HEK293 (cell line): ENCODE measurements at regions not wholly inside any gene's neighbourhood (a gene's known extent, or its start where the extent isn't known, plus 50 kb on each side); places are given as distances from the start of the nearest gene placed in this dataset.

ENCODE experiments used
- ZNF530 ChIP-seq: fragments of 450-650 bp; formaldehyde crosslinking; IDR thresholded peaks from 2 replicates; pipeline ENCODE4 v1.5.1; 2016; ENCODE audit warnings: low read depth, missing biosample characterization, missing genetic modification characterization
- TF ChIP-seq, protein P1 (sequence below): fragments of 450-650 bp; formaldehyde crosslinking; IDR thresholded peaks from 2 replicates; pipeline ENCODE4 v1.5.1; 2016; ENCODE audit warnings: missing biosample characterization, missing genetic modification characterization

GRCh38 chr16:77137045-77137444 is 53.9 kb upstream of the MON1B start (continued):
- TF ChIP-seq, protein P1, sequence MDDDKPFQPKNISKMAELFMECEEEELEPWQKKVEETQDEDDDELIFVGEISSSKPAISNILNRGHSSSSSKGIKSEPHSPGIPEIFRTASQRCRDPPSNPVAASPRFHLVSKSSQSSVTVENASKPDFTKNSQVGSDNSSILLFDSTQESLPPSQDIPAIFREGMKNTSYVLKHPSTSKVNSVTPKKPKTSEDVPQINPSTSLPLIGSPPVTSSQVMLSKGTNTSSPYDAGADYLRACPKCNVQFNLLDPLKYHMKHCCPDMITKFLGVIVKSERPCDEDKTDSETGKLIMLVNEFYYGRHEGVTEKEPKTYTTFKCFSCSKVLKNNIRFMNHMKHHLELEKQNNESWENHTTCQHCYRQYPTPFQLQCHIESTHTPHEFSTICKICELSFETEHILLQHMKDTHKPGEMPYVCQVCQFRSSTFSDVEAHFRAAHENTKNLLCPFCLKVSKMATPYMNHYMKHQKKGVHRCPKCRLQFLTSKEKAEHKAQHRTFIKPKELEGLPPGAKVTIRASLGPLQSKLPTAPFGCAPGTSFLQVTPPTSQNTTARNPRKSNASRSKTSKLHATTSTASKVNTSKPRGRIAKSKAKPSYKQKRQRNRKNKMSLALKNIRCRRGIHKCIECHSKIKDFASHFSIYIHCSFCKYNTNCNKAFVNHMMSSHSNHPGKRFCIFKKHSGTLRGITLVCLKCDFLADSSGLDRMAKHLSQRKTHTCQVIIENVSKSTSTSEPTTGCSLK (tag by site-specific recombination), result no peak
- no peak for TF ChIP-seq ZNF530
